ENCODE measurements at regions not wholly inside any gene's neighbourhood (a gene's known extent, or its start where the extent isn't known, plus 50 kb on each side); places are given as distances from the start of the nearest gene placed in this dataset.
A peak's percentile ranks its signal among the peaks of the same experiment; 100 is the strongest.

DNA sequence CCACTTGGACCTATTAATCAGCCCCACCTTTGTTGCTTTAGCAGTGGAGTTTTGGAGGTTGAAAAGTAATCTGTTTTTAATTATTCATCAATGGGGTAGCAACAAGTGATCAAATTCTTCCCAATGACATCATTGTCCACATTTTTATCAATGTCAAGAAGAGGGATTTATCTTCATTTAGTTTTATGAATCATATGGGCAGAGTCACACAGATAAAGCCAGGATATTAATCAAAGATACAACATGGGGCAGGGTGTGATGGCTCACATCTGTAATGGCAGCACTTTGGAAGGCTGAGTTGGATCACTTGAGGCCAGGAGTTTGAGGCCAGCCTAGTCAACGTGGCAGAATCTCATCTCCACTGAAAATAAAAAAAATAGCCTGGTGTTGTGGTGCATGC is 388.4 kb upstream of the POM121L12 start:
- no peak overlapping the region for H3K27ac ChIP-seq (ENCODE audit: low read depth, low read length, poor library complexity, severe bottlenecking)
- H4K20me1 ChIP-seq (ENCODE audit: insufficient read depth, low read length) = no peaks in the 10 kb centered on the region
- H3K27me3 ChIP-seq (ENCODE audit: insufficient read depth, low read length) = no peaks in the 10 kb centered on the region
- no peaks in the 10 kb centered on the region for H3K9me2 ChIP-seq (ENCODE audit: low read depth, low read length)
- no peak overlapping the region for H3K4me3 ChIP-seq (ENCODE audit: low read depth, low read length, poor library complexity, severe bottlenecking)
- H2AFZ ChIP-seq (ENCODE audit: low read length) = no peak overlapping the region
- no peaks in the 10 kb centered on the region for H3K4me1 ChIP-seq (ENCODE audit: insufficient read depth, low read length, severe bottlenecking)
- H3K36me3 ChIP-seq (ENCODE audit: insufficient read depth, low read length) = no peaks in the 10 kb centered on the region; the same call in 1 of the 2 replicates
- H3F3A ChIP-seq (ENCODE audit: insufficient read depth, low read length) = 0 out of 2 replicates have a peak, but pooled peaks cover 2% of the 10 kb centered on the region
- no peak overlapping the region for H3K9ac ChIP-seq (ENCODE audit: low read length)
- H3K4me2 ChIP-seq (ENCODE audit: low read length) = no peak overlapping the region
- no peaks in the 10 kb centered on the region for H3K79me2 ChIP-seq (ENCODE audit: insufficient read depth, low read length)
- TF ChIP-seq EZH2 (IDR thresholded peaks at IDR 0.05; ENCODE audit: borderline replicate concordance, low read length) = no peak
- TF ChIP-seq, protein P1, sequence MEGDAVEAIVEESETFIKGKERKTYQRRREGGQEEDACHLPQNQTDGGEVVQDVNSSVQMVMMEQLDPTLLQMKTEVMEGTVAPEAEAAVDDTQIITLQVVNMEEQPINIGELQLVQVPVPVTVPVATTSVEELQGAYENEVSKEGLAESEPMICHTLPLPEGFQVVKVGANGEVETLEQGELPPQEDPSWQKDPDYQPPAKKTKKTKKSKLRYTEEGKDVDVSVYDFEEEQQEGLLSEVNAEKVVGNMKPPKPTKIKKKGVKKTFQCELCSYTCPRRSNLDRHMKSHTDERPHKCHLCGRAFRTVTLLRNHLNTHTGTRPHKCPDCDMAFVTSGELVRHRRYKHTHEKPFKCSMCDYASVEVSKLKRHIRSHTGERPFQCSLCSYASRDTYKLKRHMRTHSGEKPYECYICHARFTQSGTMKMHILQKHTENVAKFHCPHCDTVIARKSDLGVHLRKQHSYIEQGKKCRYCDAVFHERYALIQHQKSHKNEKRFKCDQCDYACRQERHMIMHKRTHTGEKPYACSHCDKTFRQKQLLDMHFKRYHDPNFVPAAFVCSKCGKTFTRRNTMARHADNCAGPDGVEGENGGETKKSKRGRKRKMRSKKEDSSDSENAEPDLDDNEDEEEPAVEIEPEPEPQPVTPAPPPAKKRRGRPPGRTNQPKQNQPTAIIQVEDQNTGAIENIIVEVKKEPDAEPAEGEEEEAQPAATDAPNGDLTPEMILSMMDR (IDR thresholded peaks at IDR 0.05; ENCODE audit: low read length) = no peak
- peaks cover 23% of the 10 kb centered on the region; the same call in 1 of the 2 replicates for H3K9me3 ChIP-seq (ENCODE audit: low read length)

DNA sequence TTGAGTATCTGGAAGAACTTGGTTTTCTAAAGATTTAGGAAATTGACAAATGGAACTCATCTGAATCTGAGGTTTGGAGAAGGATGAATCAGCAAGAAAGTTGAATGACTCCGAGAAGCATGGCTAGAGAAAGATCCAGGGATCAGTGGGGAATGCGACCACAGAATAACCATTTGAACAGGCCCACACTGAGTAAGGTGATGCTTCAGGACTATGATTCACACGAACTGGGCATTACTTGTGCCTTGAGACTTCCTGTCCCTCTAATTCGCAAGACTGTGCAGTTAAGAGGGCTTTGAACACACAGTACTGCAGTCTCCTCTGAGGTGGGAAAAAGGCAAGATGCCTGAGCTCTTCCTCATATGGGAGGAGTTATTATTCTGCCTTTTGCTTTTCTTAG is 395.5 kb upstream of the POM121L12 start:
- Histone ChIP-seq H3K9me2 (ENCODE audit: low read depth, low read length) (no peaks in the 10 kb centered on the region), H3K4me3 (ENCODE audit: low read depth, low read length, poor library complexity, severe bottlenecking) (no peak overlapping the region), H3F3A (ENCODE audit: insufficient read depth, low read length) (0 out of 2 replicates have a peak, but pooled peaks cover 4% of the 10 kb centered on the region), H3K9ac (ENCODE audit: low read length) (no peak overlapping the region), H4K20me1 (ENCODE audit: insufficient read depth, low read length) (no peaks in the 10 kb centered on the region), H3K79me2 (ENCODE audit: insufficient read depth, low read length) (no peaks in the 10 kb centered on the region), H3K36me3 (ENCODE audit: insufficient read depth, low read length) (no peaks in the 10 kb centered on the region), H3K4me1 (ENCODE audit: insufficient read depth, low read length, severe bottlenecking) (peaks cover 20% of the 10 kb centered on the region), H2AFZ (ENCODE audit: low read length) (peak overlapping the region; percentile 8; the same call in 1 of the 2 replicates), H3K27ac (ENCODE audit: low read depth, low read length, poor library complexity, severe bottlenecking) (no peak overlapping the region), H3K4me2 (ENCODE audit: low read length) (no peak overlapping the region; the same call in 1 of the 2 replicates), H3K9me3 (ENCODE audit: low read length) (peaks cover 8% of the 10 kb centered on the region; the same call in 1 of the 2 replicates), H3K27me3 (ENCODE audit: insufficient read depth, low read length) (no peaks in the 10 kb centered on the region)
- TF ChIP-seq EZH2 (IDR thresholded peaks at IDR 0.05; ENCODE audit: borderline replicate concordance, low read length) = no peak
- TF ChIP-seq, protein P1 (IDR thresholded peaks at IDR 0.05; ENCODE audit: low read length) = no peak

DNA sequence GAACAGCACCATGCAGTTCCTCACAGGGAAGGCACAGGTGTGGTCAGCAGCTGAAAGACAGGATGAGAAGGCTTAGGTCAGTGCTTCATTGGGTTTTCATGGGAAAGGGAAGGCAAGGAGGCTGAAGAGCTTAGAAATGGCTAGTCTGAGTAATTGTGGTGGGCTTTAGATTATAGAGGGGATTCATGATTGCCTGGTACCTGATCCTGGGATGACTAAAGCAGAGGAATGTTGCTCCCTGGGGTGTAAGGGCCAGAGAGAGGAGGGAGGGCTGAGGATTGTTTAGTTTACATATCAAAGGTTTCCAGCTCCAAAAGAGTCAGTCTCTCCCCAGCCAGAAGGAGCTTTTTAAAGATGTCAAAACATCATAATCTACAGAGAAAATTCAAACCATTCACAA is 396.3 kb upstream of the POM121L12 start:
- no peaks in the 10 kb centered on the region for H3K79me2 ChIP-seq (ENCODE audit: insufficient read depth, low read length)
- H3K27ac ChIP-seq (ENCODE audit: low read depth, low read length, poor library complexity, severe bottlenecking) = no peak overlapping the region
- no peak overlapping the region for H3K4me2 ChIP-seq (ENCODE audit: low read length)
- H3F3A ChIP-seq (ENCODE audit: insufficient read depth, low read length) = 0 out of 2 replicates have a peak, but pooled peaks cover 4% of the 10 kb centered on the region
- H3K27me3 ChIP-seq (ENCODE audit: insufficient read depth, low read length) = no peaks in the 10 kb centered on the region
- H3K9ac ChIP-seq (ENCODE audit: low read length) = no peak overlapping the region
- no peaks in the 10 kb centered on the region for H4K20me1 ChIP-seq (ENCODE audit: insufficient read depth, low read length)
- peaks cover 8% of the 10 kb centered on the region; the same call in 1 of the 2 replicates for H3K9me3 ChIP-seq (ENCODE audit: low read length)
- H3K9me2 ChIP-seq (ENCODE audit: low read depth, low read length) = no peaks in the 10 kb centered on the region
- H2AFZ ChIP-seq (ENCODE audit: low read length) = peak overlapping the region; percentile 8; the same call in 1 of the 2 replicates
- peaks cover 20% of the 10 kb centered on the region for H3K4me1 ChIP-seq (ENCODE audit: insufficient read depth, low read length, severe bottlenecking)
- H3K36me3 ChIP-seq (ENCODE audit: insufficient read depth, low read length) = no peaks in the 10 kb centered on the region
- TF ChIP-seq, protein P1 (IDR thresholded peaks at IDR 0.05; ENCODE audit: low read length) = no peak
- TF ChIP-seq EZH2 (IDR thresholded peaks at IDR 0.05; ENCODE audit: borderline replicate concordance, low read length) = no peak
- no peak overlapping the region for H3K4me3 ChIP-seq (ENCODE audit: low read depth, low read length, poor library complexity, severe bottlenecking)

All from OCI-LY1 (cell line).